HepG2 (cell line): ENCODE measurements at regions not wholly inside any gene's neighbourhood (a gene's known extent, or its start where the extent isn't known, plus 50 kb on each side); places are given as distances from the start of the nearest gene placed in this dataset.

Source experiments
- ATF2 ChIP-seq: sonication (generic); formaldehyde crosslinking; IDR thresholded peaks from 2 replicates; pipeline ENCODE4 v1.4.0; 2020; ENCODE audit warnings: missing genetic modification reagents
- BRD4 ChIP-seq: sonication (generic); formaldehyde crosslinking; IDR thresholded peaks from 2 replicates; pipeline ENCODE4 v1.4.0; 2020; ENCODE audit warnings: missing genetic modification reagents
- CC2D1A ChIP-seq: sonication (generic); formaldehyde crosslinking; IDR thresholded peaks from 2 replicates; pipeline ENCODE4 v1.8.1; 2023; ENCODE audit warnings: mild to moderate bottlenecking, missing genetic modification reagents
- CTCF ChIP-seq: sonication (generic); formaldehyde crosslinking; IDR thresholded peaks from 2 replicates; pipeline ENCODE4 v1.5.0; 2020; ENCODE audit warnings: mild to moderate bottlenecking, missing genetic modification reagents, moderate library complexity
- KAT8 ChIP-seq: IDR thresholded peaks from 2 replicates; pipeline ENCODE4 v1.6.1; 2016; ENCODE audit warnings: missing genetic modification reagents, missing compliant biosample characterization
- NR0B2 ChIP-seq: sonication (generic); formaldehyde crosslinking; IDR thresholded peaks from 2 replicates; pipeline ENCODE4 v1.4.0; 2020; ENCODE audit warnings: mild to moderate bottlenecking, missing genetic modification reagents
- POLR2A ChIP-seq, 2 experiments: IDR thresholded peaks; 2 replicates each; pipeline ENCODE4 v1.6.1; 2011; ENCODE audit warnings: low read depth in 2 of 2, low read length in 2 of 2, mild to moderate bottlenecking in 1 of 2, moderate library complexity in 1 of 2; ENCODE audit not compliant: insufficient read depth in 1 of 2
- U2AF1 ChIP-seq: fragments of 200-400 bp; formaldehyde crosslinking; optimal IDR thresholded peaks from 2 replicates; pipeline ENCODE3; 2017; ENCODE audit warnings: mild to moderate bottlenecking, low read depth, low read length
- ZBTB3 ChIP-seq: sonication (generic); formaldehyde crosslinking; IDR thresholded peaks from 2 replicates; pipeline ENCODE4 v1.4.0; 2020; ENCODE audit warnings: low read depth, mild to moderate bottlenecking, moderate library complexity, missing genetic modification reagents, borderline replicate concordance
- ZNF512 ChIP-seq: sonication (generic); formaldehyde crosslinking; IDR thresholded peaks from 2 replicates; pipeline ENCODE4 v1.4.0; 2020; ENCODE audit warnings: mild to moderate bottlenecking, missing genetic modification reagents

GRCh38 chr19:31164791-31165251 lies 184.4 kb downstream of the TSHZ3 start:
- TF ChIP-seq ZBTB3 (CRISPR knock-in tag) (no peak), ATF2 (no peak), U2AF1 (no peak), CTCF (CRISPR knock-in tag) (no peak), NR0B2 (CRISPR knock-in tag) (no peak), POLR2A (IDR thresholded peaks at IDR 0.05; ENCODE audit: insufficient read depth in 1 of 2, low read depth in 2 of 2, low read length in 2 of 2) (no peak), CC2D1A (CRISPR knock-in tag) (no peak), KAT8 (CRISPR knock-in tag) (no peak), BRD4 (no peak), ZNF512 (CRISPR knock-in tag) (no peak)
